ENCODE measurements at regions not wholly inside any gene's neighbourhood (a gene's known extent, or its start where the extent isn't known, plus 50 kb on each side); places are given as distances from the start of the nearest gene placed in this dataset.

DNA sequence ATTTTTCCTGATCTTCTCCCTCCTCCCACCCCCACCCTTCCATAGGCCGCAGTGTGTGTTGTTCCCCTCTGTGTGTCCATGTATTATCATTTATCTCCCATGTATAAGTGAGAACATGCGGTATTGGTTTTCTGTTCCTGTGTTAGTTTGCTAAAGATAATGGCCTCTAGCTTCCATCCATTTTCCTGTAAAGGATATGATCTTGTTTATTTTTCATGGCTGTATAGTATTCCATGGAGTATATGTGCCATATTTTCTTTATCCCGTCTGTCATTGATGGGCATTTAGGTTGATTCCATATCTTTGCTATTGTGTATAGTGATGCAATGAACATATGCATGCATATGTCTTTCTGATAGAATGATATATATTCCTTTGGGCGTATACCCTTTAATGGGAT lies 173.3 kb upstream of the NAALADL2 start:
- no peak for DNase-seq
- TF ChIP-seq, protein P1, sequence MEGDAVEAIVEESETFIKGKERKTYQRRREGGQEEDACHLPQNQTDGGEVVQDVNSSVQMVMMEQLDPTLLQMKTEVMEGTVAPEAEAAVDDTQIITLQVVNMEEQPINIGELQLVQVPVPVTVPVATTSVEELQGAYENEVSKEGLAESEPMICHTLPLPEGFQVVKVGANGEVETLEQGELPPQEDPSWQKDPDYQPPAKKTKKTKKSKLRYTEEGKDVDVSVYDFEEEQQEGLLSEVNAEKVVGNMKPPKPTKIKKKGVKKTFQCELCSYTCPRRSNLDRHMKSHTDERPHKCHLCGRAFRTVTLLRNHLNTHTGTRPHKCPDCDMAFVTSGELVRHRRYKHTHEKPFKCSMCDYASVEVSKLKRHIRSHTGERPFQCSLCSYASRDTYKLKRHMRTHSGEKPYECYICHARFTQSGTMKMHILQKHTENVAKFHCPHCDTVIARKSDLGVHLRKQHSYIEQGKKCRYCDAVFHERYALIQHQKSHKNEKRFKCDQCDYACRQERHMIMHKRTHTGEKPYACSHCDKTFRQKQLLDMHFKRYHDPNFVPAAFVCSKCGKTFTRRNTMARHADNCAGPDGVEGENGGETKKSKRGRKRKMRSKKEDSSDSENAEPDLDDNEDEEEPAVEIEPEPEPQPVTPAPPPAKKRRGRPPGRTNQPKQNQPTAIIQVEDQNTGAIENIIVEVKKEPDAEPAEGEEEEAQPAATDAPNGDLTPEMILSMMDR (IDR thresholded peaks at IDR 0.05), result no peak
- Histone ChIP-seq H3K4me1 (no peaks in the 10 kb centered on the region), H3K36me3 (no peaks in the 10 kb centered on the region), H3K27me3 (no peaks in the 10 kb centered on the region), H3K9me3 (no peaks in the 10 kb centered on the region), H3K27ac (no peak overlapping the region), H3K4me3 (no peak overlapping the region), H3K9ac (ENCODE audit: low read depth in 2 of 2, low read length in 2 of 2) (no peak overlapping the region)
- intact Hi-C loops (cut with DNase I), result no loop called here

DNA sequence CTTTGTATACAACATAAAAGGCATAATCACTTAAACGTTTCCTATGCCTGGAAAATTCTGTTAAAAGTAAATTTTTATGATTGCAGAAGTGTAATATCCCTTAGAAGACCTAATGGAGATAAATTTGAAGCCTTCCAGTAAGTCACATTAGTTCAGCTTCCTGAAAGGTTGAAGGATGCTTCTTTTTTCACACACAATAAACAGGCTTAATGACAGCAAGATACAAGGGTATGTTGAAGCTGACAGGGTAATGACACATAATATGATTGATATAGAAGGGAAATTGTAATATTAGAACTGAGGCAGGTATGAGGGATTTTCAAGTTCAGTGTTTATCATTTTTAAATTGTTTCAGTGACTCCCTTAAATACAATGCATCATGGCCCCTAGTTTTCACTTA lies 161.8 kb upstream of the NAALADL2 start:
- no peaks in the 10 kb centered on the region for H3K4me1 ChIP-seq
- TF ChIP-seq, protein P1 (IDR thresholded peaks at IDR 0.05), result no peak
- H3K27ac ChIP-seq, result no peak overlapping the region
- no peak for DNase-seq
- intact Hi-C loops (cut with DNase I), result no loop called here
- no peaks in the 10 kb centered on the region for H3K36me3 ChIP-seq
- H3K9me3 ChIP-seq, result no peaks in the 10 kb centered on the region
- H3K27me3 ChIP-seq, result no peaks in the 10 kb centered on the region
- H3K9ac ChIP-seq (ENCODE audit: low read depth in 2 of 2, low read length in 2 of 2), result no peak overlapping the region
- H3K4me3 ChIP-seq, result no peak overlapping the region

DNA sequence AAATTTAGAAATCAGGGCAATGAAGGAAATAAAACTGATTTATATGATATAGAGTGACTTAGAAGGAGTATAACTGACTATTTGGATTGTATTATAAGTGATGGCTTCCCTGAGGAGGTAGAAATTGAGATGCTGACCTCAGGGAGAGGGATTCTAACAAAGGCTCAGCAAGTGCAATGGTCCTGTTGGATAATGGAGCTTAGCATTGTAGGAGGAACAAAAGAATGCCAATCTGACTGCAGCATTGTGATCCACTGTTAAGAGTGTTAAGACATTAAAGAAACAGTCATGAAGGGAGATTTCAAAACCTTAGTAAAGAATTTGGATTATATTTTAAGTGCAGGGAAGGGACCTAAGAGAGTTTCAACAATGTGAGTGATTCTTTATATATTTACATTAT lies 158.4 kb upstream of the NAALADL2 start:
- Histone ChIP-seq H3K9ac (ENCODE audit: low read depth in 2 of 2, low read length in 2 of 2) (no peak overlapping the region), H3K27me3 (no peaks in the 10 kb centered on the region), H3K4me3 (no peak overlapping the region), H3K9me3 (no peaks in the 10 kb centered on the region), H3K4me1 (no peaks in the 10 kb centered on the region), H3K36me3 (no peaks in the 10 kb centered on the region), H3K27ac (no peak overlapping the region)
- TF ChIP-seq, protein P1 (IDR thresholded peaks at IDR 0.05), result no peak
- intact Hi-C loops (cut with DNase I), result no loop called here
- no peak for DNase-seq

DNA sequence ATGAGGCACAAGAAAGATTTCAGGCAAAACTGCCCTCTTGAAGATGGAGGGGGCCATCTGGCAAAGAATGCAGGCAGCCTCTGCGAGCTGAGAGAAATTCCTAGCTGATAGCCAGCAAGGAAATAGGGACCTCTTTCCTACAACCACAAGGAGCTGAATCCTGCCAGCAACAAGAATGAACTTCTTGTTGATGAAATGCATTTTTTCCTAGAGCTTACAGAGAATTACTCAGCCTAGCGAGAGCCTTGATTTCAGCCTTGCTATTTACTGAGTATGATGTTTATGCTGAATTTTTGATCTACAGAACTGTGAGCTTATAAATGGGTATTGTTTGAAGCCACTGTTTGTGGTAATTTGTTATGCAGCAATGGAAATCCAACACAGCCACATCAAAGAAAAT lies 148.5 kb upstream of the NAALADL2 start:
- intact Hi-C loops (cut with DNase I), result no loop called here
- Histone ChIP-seq H3K9ac (ENCODE audit: low read depth in 2 of 2, low read length in 2 of 2) (no peak overlapping the region), H3K4me1 (no peaks in the 10 kb centered on the region), H3K27me3 (no peaks in the 10 kb centered on the region), H3K27ac (no peak overlapping the region), H3K9me3 (no peaks in the 10 kb centered on the region), H3K36me3 (no peaks in the 10 kb centered on the region), H3K4me3 (no peak overlapping the region)
- DNase-seq, result no peak
- TF ChIP-seq, protein P1 (IDR thresholded peaks at IDR 0.05), result no peak

DNA sequence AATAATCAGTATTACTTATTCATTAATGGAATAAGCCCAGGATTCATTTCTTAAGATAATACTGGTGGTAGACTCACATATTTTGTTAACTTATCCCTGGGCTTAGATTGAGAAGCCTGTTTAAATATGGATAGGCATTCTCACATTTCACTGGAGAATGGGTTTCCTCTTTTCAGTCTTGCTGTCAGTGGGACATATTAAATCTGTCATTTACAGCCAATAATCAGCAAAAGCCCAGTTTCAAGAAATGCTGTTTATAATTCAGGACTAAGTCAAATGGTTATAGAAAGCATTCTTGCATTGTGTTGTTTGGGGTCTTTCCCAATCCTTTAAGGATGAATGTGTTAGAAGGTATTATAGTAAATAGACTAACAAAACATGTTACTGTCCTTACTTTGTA lies 143.7 kb upstream of the NAALADL2 start:
- Histone ChIP-seq H3K27me3 (no peaks in the 10 kb centered on the region), H3K4me3 (no peak overlapping the region), H3K4me1 (no peaks in the 10 kb centered on the region), H3K9me3 (no peaks in the 10 kb centered on the region), H3K36me3 (no peaks in the 10 kb centered on the region), H3K9ac (ENCODE audit: low read depth in 2 of 2, low read length in 2 of 2) (no peak overlapping the region), H3K27ac (no peak overlapping the region)
- TF ChIP-seq, protein P1 (IDR thresholded peaks at IDR 0.05), result no peak
- no peak for DNase-seq
- intact Hi-C loops (cut with DNase I), result no loop called here
